DND-41 (cell line): ENCODE measurements at regions not wholly inside any gene's neighbourhood (a gene's known extent, or its start where the extent isn't known, plus 50 kb on each side); places are given as distances from the start of the nearest gene placed in this dataset.
"Not testable (repeated sequence)": the region's sequence is repeated elsewhere in the genome, so short reads cannot be mapped to it uniquely, and the experiment has no call there.

ENCODE experiments used
- ATAC-seq: fragments of 200-7000 bp; cut with Tn5 transposase; 3 replicates; pipeline ENCODE4 v1.9.1; 2021; ENCODE audit warnings: low read depth; ENCODE audit not compliant: insufficient read depth
- DNase-seq: peaks from one replicate; pipeline ENCODE4 v3.0.0-alpha.2; 2020
- H2AFZ ChIP-seq: 2 replicates; pipeline ENCODE4 v1.6.0; 2012; ENCODE audit warnings: low read depth, low read length
- H3K27ac ChIP-seq: 2 replicates; pipeline ENCODE4 v1.5.1; 2012; ENCODE audit warnings: low read length, inconsistent platforms
- H3K27me3 ChIP-seq: fragments of 200-600 bp; sonication (generic); 2 replicates; pipeline ENCODE4 v1.6.0; 2012; ENCODE audit warnings: low read length, mild to moderate bottlenecking, inconsistent platforms; ENCODE audit not compliant: insufficient read depth, poor library complexity
- H3K36me3 ChIP-seq: 2 replicates; pipeline ENCODE4 v1.5.1; 2012; ENCODE audit warnings: low read length, inconsistent platforms; ENCODE audit not compliant: insufficient read depth
- H3K4me1 ChIP-seq: 2 replicates; pipeline ENCODE4 v1.5.1; 2012; ENCODE audit warnings: mild to moderate bottlenecking, low read length; ENCODE audit not compliant: insufficient read depth
- H3K4me2 ChIP-seq: 2 replicates; pipeline ENCODE4 v1.6.0; 2012; ENCODE audit warnings: mild to moderate bottlenecking, moderate library complexity, low read length, inconsistent platforms; ENCODE audit not compliant: insufficient read depth
- H3K4me3 ChIP-seq, 2 experiments: fragments of 200-600 bp in 1 of 2; shearing (Covaris generic) in 1 of 2; 2 replicates each; pipeline ENCODE4 v1.5.1; 2012 to 2016; ENCODE audit warnings: inconsistent platforms in 2 of 2, low read length in 2 of 2, mild to moderate bottlenecking in 2 of 2, low read depth in 1 of 2, moderate library complexity in 1 of 2
- H3K79me2 ChIP-seq: 2 replicates; pipeline ENCODE4 v1.6.0; 2012; ENCODE audit warnings: low read length, inconsistent platforms; ENCODE audit not compliant: insufficient read depth
- H3K9ac ChIP-seq: 2 replicates; pipeline ENCODE4 v1.6.0; 2012; ENCODE audit warnings: low read depth, mild to moderate bottlenecking, inconsistent platforms, low read length, moderate library complexity
- H3K9me3 ChIP-seq: 2 replicates; pipeline ENCODE4 v1.5.1; 2012; ENCODE audit warnings: low read length, moderate library complexity, mild to moderate bottlenecking, inconsistent platforms; ENCODE audit not compliant: insufficient read depth, severe bottlenecking
- H4K20me1 ChIP-seq: 2 replicates; pipeline ENCODE4 v1.6.0; 2012; ENCODE audit warnings: low read length; ENCODE audit not compliant: insufficient read depth
- EZH2 ChIP-seq: IDR thresholded peaks from 3 replicates; pipeline ENCODE4 v1.6.1; 2012; ENCODE audit warnings: borderline replicate concordance, low read depth, mild to moderate bottlenecking, moderate library complexity, low read length, inconsistent platforms; ENCODE audit not compliant: severe bottlenecking
- TF ChIP-seq, protein P1 (sequence below): IDR thresholded peaks from 2 replicates; pipeline ENCODE4 v1.5.1; 2012; ENCODE audit warnings: borderline replicate concordance, low read length, moderate library complexity, mild to moderate bottlenecking; ENCODE audit not compliant: poor library complexity, severe bottlenecking; ENCODE audit errors: extremely low read depth

DNA sequence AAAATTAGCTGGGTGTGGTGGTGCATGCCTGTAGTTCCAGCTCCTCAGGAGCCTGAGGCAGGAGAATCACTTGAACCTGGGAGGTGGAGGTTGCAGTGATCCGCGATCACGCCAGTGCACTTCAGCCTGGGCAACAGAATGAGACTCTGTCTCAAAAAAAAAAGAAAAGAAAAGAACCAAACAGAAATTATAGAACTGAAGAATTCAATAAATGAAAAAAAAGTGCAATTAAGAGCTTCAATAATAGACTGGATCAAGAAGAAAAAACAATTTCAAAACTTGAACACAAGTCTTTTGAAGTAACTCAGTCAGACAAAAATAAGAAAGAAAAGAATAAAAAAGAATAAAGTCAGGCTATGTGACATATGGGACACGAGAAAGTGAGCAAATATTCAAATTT is 175.8 kb upstream of the ZSWIM2 start:
- H3K9ac ChIP-seq = no peak overlapping the region
- H4K20me1 ChIP-seq = no peaks in the 10 kb centered on the region
- H3K4me1 ChIP-seq = no peaks in the 10 kb centered on the region
- ATAC-seq = no peak
- no peaks in the 10 kb centered on the region for H3K27me3 ChIP-seq
- TF ChIP-seq EZH2 = no peak
- TF ChIP-seq, protein P1, sequence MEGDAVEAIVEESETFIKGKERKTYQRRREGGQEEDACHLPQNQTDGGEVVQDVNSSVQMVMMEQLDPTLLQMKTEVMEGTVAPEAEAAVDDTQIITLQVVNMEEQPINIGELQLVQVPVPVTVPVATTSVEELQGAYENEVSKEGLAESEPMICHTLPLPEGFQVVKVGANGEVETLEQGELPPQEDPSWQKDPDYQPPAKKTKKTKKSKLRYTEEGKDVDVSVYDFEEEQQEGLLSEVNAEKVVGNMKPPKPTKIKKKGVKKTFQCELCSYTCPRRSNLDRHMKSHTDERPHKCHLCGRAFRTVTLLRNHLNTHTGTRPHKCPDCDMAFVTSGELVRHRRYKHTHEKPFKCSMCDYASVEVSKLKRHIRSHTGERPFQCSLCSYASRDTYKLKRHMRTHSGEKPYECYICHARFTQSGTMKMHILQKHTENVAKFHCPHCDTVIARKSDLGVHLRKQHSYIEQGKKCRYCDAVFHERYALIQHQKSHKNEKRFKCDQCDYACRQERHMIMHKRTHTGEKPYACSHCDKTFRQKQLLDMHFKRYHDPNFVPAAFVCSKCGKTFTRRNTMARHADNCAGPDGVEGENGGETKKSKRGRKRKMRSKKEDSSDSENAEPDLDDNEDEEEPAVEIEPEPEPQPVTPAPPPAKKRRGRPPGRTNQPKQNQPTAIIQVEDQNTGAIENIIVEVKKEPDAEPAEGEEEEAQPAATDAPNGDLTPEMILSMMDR = no peak
- DNase-seq = no peak
- no peak overlapping the region for H3K4me2 ChIP-seq
- no peak overlapping the region for H3K4me3 ChIP-seq
- H3K36me3 ChIP-seq = no peaks in the 10 kb centered on the region
- no peaks in the 10 kb centered on the region for H3K79me2 ChIP-seq
- H3K27ac ChIP-seq = no peak overlapping the region
- no peak overlapping the region for H2AFZ ChIP-seq
- H3K9me3 ChIP-seq = peaks cover 3% of the 10 kb centered on the region

DNA sequence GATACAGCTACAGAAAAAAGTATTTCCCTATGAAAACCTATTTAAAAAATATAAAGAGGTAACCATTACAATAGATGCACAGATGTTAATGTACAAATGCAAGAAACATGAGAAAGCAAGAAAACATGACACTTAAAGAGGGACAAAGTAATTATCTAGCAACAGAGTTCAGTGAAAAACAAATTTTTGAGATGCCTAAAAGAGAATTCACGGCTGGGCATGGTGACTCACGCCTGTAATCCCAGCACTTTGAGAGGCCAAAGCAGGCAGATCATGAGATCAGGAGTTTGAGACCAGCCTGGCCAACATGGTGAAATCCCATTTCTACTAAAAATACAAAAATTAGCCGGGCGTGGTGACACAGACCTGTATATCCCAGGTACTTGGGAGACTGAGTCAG is 175.0 kb upstream of the ZSWIM2 start:
- ATAC-seq = not testable (repeated sequence)

DNA sequence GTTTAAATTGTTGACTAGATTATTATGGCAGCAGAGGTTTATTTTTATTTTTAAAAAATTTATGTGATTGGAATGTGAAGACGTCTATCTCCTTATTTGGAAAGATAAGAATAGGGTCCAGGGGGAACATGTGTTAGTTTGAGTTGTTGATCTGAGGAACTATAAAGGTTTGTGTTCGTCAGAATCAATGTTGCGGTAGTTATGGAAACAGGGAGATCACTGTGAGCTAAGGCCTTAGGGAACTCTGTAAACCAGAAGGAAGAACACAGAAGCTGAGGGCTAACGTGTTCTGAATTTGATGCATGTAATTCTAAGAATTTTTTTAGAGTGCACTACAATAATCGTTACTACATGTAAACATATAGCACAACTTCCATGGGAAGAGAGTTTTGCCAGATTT is 168.5 kb upstream of the ZSWIM2 start:
- no peak overlapping the region for H2AFZ ChIP-seq
- no peak overlapping the region for H3K4me2 ChIP-seq
- DNase-seq = no peak
- H3K79me2 ChIP-seq = no peaks in the 10 kb centered on the region
- H3K4me3 ChIP-seq = no peak overlapping the region
- no peak overlapping the region for H3K9ac ChIP-seq
- no peak for ATAC-seq
- H3K27ac ChIP-seq = no peak overlapping the region
- H3K27me3 ChIP-seq = no peaks in the 10 kb centered on the region
- TF ChIP-seq EZH2 = no peak
- TF ChIP-seq, protein P1 = no peak
- H3K36me3 ChIP-seq = no peaks in the 10 kb centered on the region
- no peaks in the 10 kb centered on the region for H3K4me1 ChIP-seq
- H3K9me3 ChIP-seq = no peaks in the 10 kb centered on the region
- no peaks in the 10 kb centered on the region for H4K20me1 ChIP-seq

More for the DNA sequence above, 175.0 kb upstream of the ZSWIM2 start:
- DNase-seq, H4K20me1 ChIP-seq, H3K4me1 ChIP-seq, H3K9me3 ChIP-seq, H3K36me3 ChIP-seq, H2AFZ ChIP-seq, H3K27ac ChIP-seq, H3K27me3 ChIP-seq, H3K4me3 ChIP-seq, H3K4me2 ChIP-seq, H3K9ac ChIP-seq, H3K79me2 ChIP-seq: not testable (repeated sequence)

DNA sequence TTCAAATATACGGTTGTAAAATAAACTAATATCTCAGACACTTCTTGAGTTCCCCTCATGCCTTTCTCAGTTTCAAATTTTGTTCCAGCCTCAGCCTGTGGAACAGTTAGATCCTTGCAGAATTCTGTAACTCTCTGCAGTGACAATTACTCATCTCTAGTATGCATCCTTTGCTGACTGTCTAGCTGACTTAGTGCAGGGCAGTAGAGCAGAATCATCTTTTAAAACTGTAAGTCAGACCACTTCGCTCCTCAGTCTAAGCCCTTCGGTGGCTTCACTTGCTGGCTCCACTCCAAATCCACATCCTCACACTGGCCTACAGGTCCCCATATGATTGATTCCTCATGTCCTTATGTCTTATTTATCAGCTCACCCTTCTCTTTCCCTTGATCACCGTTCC is 164.1 kb upstream of the ZSWIM2 start:
- TF ChIP-seq, protein P1 = no peak
- TF ChIP-seq EZH2 = no peak
- ATAC-seq (no peak), DNase-seq (no peak)
- H3K4me1 ChIP-seq = no peaks in the 10 kb centered on the region
- H3K9me3 ChIP-seq = no peaks in the 10 kb centered on the region
- H3K4me3 ChIP-seq = no peak overlapping the region
- H3K27ac ChIP-seq = no peak overlapping the region
- no peak overlapping the region for H3K4me2 ChIP-seq
- no peaks in the 10 kb centered on the region for H4K20me1 ChIP-seq
- H2AFZ ChIP-seq = no peak overlapping the region
- H3K36me3 ChIP-seq = no peaks in the 10 kb centered on the region
- no peaks in the 10 kb centered on the region for H3K79me2 ChIP-seq
- H3K27me3 ChIP-seq = no peaks in the 10 kb centered on the region
- no peak overlapping the region for H3K9ac ChIP-seq
